Globus pallidus (tissue), 1 donor: ENCODE measurements at regions not wholly inside any gene's neighbourhood (a gene's known extent, or its start where the extent isn't known, plus 50 kb on each side); places are given as distances from the start of the nearest gene placed in this dataset.
"Not testable (repeated sequence)": the region's sequence is repeated elsewhere in the genome, so short reads cannot be mapped to it uniquely, and the experiment has no call there.

Experiments
- DNase-seq: peaks from one replicate; pipeline ENCODE4 v3.0.0-alpha.2; 2015; ENCODE audit warnings: low spot score

DNA sequence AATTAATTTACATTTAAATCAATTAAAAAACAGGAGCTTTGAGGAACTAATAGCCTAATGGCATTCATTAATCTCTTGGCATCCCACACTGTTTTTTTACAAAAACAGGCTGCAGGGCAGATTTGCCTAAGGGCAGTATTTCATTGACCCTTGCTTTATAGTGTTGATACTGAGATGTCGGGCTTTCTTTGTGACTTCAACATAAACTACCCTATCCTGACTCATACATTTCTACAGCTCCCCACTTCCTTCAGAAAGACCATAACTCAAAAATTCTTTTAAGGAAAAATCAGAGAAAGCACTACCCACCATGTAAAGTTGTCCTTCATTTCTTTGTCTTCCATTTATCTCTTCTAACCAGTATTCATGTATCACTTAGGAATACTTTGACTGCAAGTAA, 92.2 kb upstream of the NT5E start:
- DNase-seq = no peak

DNA sequence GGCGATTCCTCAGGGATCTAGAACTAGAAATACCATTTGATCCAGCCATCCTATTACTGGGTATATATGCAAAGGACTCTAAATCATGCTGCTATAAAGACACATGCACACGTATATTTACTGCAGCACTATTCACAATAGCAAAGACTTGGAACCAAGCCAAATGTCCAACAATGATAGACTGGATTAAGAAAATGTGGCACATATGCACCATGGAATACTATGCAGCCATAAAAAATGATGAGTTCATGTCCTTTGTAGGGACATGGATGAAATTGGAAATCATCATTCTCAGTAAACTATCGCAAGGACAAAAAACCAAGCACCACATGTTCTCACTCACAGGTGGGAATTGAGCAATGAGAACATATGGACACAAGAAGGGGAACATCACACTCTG, 93.1 kb upstream of the NT5E start:
- DNase-seq = not testable (repeated sequence)

DNA sequence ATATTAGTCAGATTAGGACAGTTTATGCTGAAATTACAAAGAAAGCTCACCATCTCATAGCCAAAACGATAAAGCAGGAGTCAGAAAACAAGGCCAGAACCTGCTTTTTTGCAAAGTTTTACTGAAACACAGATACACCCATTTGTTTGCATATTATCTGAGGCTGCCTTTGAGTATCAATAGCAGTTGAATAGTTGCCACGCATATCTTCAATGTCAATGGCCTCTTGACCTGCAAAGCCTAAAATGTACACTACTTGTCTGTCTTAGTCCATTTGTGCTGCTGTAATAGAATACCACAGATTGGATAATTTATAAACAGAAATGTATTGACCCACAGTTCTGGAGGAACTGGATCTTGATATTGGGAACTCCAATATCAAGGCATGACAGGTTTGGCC, 94.1 kb upstream of the NT5E start:
- no peak for DNase-seq

DNA sequence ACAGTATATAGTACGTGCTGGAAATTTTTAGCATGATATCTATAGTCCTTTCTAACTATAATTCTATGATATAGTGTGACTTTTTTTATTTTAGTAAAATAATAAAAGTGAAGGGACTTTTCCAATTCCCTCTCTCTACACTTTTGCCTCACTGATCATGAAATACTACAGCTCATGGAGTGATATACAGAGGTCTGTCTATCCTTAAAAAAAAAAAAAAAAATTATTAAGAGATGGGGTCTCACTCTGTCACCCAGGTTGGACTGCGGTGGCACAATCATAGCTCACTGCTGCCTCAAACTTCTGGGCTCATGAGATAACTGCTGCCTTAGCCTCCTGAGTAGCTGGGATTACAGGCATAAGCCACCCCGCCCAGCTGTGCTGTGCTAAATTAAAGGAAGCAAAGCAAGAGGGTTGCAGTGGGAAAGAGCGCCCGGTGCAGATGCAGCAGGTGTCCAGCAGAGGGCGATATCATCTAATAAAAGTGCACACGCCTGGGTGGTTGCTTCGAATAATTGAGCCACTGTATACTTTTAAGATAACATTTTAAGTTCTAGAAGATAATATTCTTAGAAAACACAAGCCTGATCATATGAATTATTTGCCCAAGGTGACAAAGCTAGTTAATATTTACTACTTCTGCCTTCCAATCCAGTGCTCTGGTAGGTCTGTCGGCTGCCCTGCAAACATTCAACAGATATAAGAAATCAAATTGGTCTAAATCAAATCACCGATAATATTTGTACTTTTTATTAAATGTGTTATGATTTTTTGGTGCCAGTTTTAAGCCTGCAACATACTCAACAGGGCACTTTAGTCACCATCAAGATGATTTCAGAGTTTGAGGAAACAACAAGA, 94.9 kb upstream of the NT5E start:
- peak; percentile 31 for DNase-seq

DNA sequence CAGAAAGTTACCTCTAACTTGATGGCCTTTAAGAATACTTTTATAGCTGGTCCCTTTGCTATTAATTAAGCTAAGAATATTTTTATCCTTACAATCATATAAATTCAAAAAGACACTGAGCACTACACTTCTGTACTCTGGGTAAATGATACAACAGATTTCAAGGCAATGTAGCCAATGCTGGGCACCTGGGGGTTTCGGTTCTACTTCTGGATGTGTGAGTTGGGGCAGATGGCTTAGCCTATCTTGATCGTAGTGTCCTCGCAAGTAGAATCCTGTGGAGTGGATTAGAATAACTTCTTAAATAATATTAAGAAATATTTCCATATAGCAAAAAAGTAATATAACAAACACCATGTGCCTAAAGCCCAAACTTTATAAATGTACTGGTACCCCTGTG, 96.9 kb upstream of the NT5E start:
- no peak for DNase-seq

DNA sequence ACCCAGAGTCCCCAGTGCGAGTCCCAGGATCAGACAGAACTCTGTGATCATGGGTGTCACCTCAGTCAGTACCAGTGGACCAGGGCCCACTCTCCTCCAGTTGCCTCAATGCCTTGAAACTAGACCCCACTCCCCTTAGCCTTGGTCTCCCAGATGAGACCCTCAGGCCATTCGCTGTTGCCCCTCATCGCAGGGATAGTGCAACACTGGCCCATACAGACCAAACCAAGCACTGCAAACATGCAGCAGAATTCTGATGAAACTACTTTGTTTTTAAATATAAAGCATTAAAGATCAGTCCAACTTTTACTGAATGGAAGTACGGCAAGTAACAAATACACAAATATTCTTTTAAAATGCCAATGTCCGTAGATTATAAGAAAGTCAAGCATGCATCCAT, 101.2 kb upstream of the NT5E start:
- no peak for DNase-seq

DNA sequence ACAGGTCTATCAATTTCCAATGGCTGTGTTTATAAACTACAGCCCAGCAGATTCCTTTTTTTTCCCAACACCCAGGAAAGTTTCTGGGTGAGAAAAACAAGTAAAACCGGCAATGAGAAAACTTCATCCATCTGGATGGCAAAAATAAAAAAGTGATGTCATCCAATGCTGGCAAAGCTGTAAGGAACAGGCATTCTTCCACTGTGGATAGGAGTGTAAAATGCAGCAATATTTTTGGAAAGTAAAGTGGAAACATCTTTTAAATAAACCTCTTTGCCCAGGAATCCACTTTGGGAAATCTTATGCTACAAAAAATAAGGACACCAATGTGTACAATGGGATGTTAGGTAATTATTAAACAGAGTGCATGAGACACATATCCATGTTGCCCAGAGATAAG, 102.1 kb upstream of the NT5E start:
- no peak for DNase-seq

DNA sequence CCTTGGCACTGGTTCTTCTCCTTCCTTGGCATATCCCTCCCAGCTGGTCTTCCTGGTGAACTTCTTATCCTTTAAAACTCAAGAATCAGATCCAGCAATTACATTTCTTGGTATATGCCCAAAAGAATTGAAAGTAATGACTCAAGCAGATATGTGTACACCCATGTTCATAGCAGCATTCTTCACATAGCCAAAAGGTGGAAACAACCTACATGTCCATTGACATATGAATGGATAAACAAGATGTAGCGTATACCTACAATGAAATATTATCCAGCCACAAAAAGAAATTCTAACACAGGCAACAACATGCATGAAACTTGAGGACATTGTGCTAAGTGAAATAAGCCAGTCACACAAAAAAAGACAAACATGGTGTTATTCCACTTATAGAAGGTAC, 103.7 kb upstream of the NT5E start:
- no peak for DNase-seq

DNA sequence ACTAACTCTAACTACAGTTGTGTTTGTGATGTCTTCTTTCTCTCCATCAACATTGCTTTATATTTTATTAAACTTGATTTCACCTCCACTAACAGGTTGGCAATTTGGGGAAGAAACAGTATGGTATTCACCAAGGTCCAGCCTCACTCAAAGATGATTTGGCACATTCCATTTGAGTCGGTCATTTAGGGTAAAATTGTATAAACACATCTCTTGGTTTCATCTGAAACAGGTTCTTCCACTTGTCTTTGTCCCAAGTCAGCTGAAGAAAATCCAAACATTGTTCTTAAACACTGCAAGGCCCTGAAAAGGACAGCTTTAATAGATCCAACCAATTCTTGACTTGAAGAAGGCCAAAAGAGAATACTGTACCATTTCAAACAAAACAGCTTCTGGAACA, 104.9 kb upstream of the NT5E start:
- DNase-seq = no peak

DNA sequence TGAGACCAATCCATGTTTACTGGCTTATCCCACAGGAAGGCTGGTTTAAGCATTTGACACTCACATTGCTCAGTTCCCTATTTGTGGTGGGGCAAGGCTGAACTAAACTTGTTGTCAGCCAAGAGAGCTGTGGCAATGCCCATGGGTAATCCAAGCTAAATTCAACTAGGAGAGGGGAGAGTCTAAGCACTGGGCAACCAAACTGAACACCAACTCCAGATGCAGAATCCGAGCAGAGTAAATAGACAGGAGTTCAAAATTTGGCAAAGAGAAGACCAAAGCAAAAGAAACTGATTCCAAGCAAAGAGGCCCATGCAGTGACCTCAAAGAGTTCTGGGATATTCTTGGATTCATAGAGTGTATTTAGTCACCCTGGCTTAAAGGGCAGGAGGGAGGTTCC, 106.5 kb upstream of the NT5E start:
- DNase-seq = no peak

DNA sequence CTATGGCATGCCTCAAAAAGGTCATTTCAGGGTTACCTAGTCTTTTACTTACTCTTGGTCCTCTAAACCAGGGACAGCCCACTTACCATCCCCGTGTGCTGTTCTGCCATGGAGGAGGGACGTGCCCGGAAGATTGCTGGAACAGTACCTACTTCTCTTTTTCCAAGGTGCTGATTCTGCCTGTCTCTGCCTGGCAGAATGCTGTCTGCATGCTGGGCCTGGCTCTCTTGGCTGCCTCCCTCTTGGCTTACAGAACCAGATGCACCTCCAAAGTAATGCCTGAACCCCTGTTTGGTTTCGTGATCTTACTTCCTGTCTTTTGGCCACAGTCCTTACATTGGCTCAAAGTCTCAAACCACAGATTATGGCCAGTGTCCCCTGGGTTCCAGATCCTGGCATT, 120.7 kb upstream of the NT5E start:
- DNase-seq = no peak

DNA sequence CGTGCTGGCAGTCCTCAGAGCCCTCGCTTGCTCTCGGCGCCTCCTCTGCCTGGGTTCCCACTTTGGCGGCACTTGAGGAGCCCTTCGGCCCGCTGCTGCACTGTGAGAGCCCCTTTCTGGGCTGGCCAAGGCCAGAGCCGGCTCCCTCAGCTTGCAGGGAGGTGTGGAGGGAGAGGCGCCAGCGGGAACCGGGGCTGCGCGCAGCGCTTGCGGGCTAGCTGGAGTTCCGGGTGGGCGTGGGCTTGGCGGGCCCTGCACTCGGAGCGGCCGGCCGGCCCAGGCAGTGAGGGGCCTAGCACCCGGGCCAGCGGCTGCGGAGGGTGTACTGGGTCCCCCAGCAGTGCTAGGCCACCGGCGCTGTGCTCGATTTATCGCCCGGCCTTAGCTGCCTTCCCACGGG, 124.1 kb upstream of the NT5E start:
- DNase-seq = not testable (repeated sequence)

DNA sequence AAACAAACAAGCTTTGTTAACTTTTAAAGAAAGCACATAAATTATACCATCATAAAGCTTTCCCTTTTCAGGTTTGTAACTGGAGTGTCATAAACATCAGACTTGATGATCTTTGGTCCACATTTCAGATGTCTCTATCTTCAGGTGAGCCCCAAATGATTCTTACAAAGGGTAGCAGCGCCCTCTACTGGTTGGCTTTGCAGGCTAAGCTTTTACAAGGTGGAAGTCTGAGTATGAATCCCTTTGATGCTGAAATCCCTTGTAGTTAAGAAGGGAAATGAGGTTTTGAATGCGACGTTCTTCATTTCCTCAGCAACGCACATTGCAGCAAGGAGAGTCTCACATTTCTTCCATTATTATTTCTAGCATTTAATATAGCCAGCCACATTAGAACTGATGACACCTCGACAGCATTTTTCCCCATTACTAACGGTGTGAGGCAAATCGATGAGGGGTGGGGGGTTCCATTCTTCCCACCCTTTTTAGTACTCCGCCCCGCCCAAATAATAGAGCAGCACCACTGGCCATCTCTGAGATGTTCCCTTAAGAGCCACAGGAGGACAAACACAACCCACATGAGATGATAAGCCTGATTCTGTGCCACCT, 126.3 kb upstream of the NT5E start:
- DNase-seq = peak; percentile 65

DNA sequence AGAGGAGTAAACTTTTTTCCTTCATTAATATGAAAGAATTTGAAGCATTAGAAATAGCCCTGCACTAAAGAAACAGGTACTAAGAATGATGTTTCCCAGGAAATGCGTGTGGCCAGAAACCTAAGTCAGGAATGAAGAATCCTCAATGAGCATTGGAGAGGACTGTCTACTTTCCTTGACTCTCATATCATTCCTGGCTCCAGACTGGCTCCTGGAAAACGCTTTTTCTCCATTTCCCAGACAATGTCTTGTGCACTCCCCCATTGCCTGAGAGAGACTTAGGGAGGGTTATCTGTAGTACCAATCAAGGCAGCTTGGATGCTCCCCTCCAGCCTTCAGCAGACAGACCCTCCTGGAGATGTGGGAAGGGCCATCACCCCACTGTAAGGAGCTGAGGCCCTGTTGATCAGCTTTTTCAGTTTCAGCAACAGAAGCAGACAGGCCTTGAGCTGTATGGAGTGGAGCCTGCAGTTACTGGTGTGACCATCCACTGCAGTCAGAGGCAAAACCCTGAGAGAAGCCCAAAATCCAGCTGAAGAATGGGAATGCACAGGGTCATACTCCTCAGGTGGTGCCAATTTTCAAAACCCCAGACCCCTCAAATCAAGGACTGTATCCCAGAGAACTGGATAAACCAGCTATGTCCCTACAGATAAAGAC, 127.3 kb upstream of the NT5E start:
- no peak for DNase-seq

DNA sequence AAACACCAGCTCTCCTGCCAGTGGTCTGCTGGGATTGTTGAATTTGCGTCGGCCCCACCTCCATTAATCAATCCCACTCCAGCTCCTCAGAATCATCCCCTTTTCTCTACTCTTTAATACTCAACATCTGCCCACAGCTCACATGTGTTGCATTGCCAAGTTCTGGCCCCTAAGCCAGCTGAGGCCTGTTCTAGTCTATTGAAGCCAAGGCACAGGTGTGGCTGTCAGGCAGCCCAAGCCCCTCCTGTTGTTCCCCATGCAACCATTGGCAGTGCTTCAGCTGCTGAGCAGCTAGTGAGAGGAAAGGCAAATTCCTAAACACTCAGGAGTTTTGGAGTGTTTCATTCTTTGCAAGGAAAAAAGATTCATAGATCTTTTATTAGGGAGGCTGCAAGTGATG, 128.0 kb upstream of the NT5E start:
- no peak for DNase-seq

DNA sequence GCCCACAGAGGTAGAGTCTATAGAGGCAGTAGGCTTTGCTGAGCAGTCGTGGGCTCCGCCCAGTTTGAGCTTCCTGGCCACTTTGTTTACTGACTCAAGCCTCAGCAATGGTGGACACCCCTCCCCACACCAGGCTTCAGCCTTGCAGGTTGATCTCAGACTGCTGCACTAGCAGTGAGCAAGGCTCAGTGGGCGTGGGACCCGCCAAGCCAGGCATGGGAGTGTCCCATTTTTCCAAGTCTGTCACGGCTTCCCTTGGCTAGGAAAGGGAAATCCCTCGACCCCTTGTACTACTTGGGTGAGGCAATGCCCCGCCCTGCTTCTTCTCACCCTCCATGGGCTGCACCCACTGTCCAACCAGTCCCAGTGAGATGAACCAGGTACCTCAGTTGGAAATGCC, 135.3 kb upstream of the NT5E start:
- DNase-seq = no peak

DNA sequence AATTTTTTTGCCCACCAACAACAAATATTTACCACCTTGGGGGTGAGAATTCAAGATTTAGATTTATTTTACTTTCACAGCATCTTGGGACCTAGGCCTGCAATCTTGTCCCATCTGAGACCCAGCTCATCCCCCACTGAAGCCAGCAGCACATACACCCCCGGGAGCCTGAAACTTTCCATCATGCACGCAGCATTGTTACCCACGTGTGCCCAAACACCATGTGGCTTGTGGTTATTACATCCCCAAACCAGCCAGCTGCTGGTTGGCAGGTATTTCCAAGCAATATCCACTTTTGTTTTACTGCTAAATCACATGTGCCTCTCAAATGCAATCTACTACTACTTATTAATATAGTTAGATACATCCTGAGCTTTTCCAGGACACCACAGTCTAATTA, 149.3 kb upstream of the NT5E start:
- DNase-seq = no peak

DNA sequence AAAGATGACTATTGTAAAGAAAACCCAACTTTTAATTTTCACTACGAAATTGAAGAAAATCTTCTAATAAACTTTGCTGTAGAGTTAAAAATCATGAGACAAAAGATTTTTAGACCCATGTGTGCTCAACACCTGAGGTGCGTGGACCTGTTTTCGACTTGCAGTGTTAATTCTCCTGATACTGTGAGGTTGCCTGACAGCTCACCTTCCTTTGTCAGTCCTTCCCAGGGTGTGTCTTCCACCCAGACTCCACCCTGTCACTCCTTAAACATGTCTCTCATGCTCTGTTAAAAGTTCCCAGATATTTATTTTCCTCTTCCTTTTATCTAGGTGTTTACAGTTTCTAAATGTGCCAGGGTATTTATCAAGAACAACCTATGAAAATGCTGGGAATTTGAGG, 151.3 kb upstream of the NT5E start:
- DNase-seq = no peak

DNA sequence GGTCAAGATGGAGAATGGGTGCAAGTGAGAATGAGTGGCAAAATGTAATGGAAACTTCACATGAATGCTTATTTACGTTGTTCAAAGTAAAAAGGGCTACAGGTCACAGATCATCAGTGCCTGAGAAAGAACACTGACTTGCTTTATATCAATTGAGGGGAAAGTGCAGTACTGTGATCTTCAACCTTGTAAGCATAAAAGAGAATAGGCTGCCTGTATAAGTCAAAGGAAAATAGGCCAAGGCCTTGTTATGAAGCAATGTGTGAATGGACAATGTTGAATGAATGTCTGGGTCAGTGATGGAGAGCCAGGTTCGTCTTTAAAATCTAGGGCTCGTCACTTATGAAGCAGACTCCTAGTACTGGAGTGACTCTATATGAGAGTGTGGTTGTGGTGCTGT, 158.6 kb upstream of the NT5E start:
- no peak for DNase-seq

DNA sequence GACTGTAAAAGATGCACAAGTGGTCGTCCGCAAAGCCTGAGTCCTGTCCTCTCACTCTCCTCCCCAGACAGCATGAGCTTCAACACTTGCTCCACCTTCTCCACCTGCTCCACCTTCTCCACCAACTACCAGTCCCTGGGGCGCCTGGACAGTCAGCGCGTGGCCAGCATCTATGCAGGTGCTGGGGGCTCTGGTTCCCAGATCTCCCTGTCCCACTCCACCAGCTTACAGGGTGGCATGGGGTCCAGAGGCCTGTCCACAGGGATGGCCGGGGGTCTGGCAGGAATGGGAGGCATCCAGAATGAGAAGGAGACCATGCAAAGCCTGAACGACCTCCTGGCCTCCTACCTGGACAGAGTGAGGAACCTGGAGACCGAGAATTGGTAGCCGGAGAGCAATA, 162.2 kb upstream of the NT5E start:
- DNase-seq = no peak

DNA sequence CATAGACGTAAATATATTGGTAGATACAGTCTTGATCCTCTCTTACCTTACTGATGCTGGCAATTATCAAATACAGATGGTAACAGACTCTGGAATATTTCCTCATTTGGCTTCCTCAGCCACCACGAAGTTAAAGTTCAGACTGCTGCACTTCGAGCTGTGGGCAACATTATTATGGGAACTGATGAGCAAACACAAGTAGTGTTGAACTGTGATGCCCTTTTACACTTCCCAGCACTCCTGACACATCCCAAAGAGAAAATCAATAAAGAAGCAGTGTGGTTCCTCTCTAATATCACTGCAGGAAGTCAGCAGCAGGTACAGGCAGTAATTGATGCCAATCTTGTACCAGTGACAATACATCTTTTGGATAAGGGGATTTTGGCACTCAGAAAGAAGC, 162.7 kb upstream of the NT5E start:
- no peak for DNase-seq

DNA sequence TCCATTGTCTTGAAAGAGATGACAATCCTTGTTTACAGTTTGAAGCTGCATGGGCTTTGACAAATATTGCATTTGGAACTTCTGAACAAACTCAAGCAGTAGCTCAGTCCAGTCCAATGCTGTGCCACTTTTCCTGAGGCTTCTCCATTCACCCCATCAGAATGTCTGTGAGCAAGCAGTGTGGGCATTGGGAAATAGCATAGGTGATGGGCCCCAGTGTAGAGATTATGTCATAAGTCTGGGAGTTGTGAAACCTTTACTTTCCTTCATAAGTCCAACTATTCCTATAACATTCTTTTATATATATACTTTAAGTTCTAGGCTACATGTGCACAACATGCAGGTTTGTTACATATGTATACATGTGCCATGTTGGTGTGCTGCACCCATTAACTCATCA, 163.4 kb upstream of the NT5E start:
- not testable (repeated sequence) for DNase-seq

DNA sequence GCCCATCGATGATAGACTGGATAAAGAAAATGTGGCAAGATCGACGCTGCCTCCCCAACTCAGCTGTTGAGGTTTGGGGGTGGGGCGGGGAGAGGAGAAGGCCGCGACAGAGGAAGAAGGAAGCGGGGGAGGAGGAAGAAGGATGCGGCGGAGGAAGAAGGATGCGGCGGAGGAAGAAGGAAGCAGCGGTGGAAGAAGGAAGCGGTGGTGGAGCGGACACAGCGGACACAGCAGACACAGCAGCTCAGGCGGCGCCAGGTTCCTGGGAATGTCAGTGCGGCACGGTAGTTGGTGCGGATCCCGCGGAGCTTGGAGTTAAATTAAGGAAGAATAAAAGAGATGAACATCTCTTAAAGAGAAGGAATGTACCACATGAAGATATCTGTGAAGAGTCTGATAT, 163.9 kb upstream of the NT5E start:
- no peak for DNase-seq

DNA sequence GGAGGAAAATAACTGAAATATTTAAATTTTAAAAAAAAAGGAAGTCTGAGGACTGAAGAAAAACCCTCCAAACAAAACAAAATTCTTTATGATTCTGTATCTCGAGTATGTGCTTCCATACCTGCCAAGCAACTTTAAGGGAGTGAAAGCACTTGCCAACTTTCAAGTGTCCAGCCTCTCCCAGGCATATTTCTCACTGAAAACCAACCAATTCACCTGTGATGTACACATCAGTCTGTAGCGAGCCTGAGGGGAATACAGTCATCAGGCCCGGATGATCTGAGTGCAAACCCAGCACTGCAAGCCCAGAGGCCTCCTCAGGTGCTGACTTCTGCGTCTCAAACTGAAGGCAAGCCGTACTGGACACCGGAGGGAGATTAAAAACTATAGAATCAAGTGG, 164.8 kb upstream of the NT5E start:
- DNase-seq = no peak
